Liver (tissue), 8 donors: ENCODE measurements at regions not wholly inside any gene's neighbourhood (a gene's known extent, or its start where the extent isn't known, plus 50 kb on each side); places are given as distances from the start of the nearest gene placed in this dataset.

ENCODE experiments used
- DNase-seq: peaks from one replicate; pipeline ENCODE4 v3.0.0-alpha.2; 2017; ENCODE audit warnings: low spot score
- H3K27ac ChIP-seq, 2 donors: one replicate each; pipeline ENCODE4 v1.7.0; 2013; ENCODE audit warnings: inconsistent platforms in 2 of 2, low read length in 2 of 2, control low read depth in 1 of 2, low read depth in 1 of 2, mild to moderate bottlenecking in 1 of 2
- H3K27me3 ChIP-seq, 4 donors: one replicate each; pipeline versions ENCODE4 v1.6.1 to v1.7.0; 2013; ENCODE audit warnings: low read length in 3 of 4, inconsistent platforms in 1 of 4, mild to moderate bottlenecking in 1 of 4, moderate library complexity in 1 of 4; ENCODE audit not compliant: control insufficient read depth in 4 of 4, insufficient read depth in 4 of 4
- H3K36me3 ChIP-seq, 4 donors: one replicate each; pipeline versions ENCODE4 v1.6.1 to v1.7.0; 2013; ENCODE audit warnings: low read length in 3 of 4, mild to moderate bottlenecking in 3 of 4, low read depth in 1 of 4, moderate library complexity in 1 of 4; ENCODE audit not compliant: control insufficient read depth in 4 of 4, insufficient read depth in 3 of 4
- H3K4me1 ChIP-seq, 4 donors: one replicate each; pipeline versions ENCODE4 v1.6.1 to v1.7.0; 2013; ENCODE audit warnings: low read length in 3 of 4, mild to moderate bottlenecking in 3 of 4, moderate library complexity in 1 of 4; ENCODE audit not compliant: control insufficient read depth in 4 of 4, insufficient read depth in 4 of 4
- H3K4me3 ChIP-seq, 3 donors: one replicate each; pipeline versions ENCODE4 v1.6.1 to v1.7.0; 2013; ENCODE audit warnings: low read length in 3 of 3, control low read depth in 1 of 3, low read depth in 1 of 3, mild to moderate bottlenecking in 1 of 3
- H3K9ac ChIP-seq, 2 donors: one replicate each; pipeline ENCODE4 v1.7.0; 2013; ENCODE audit warnings: low read length in 2 of 2, mild to moderate bottlenecking in 2 of 2, moderate library complexity in 2 of 2, control low read depth in 1 of 2, low read depth in 1 of 2
- H3K9me3 ChIP-seq, 4 donors: one replicate each; pipeline versions ENCODE4 v1.6.1 to v1.7.0; 2013; ENCODE audit warnings: low read length in 3 of 4; ENCODE audit not compliant: control insufficient read depth in 4 of 4
- EGR1 ChIP-seq, 2 donors: IDR thresholded peaks; 2 replicates each; pipeline ENCODE4 v1.6.1; 2016 to 2018; ENCODE audit warnings: antibody characterized with exemption in 2 of 2, low read depth in 2 of 2
- FOXA1 ChIP-seq: IDR thresholded peaks from 2 replicates; pipeline ENCODE4 v1.6.1; 2016; ENCODE audit warnings: antibody characterized with exemption
- FOXA2 ChIP-seq: IDR thresholded peaks from 2 replicates; pipeline ENCODE4 v1.6.1; 2016; ENCODE audit warnings: antibody characterized with exemption
- GABPA ChIP-seq, 2 donors: IDR thresholded peaks in 1 of 2; conservative IDR thresholded peaks in 1 of 2; 2 replicates each; pipeline ENCODE4 v1.6.1; 2016; ENCODE audit warnings: antibody characterized with exemption in 2 of 2, mild to moderate bottlenecking in 1 of 2, moderate library complexity in 1 of 2
- HNF4A ChIP-seq, 2 donors: conservative IDR thresholded peaks; 2 replicates each; pipeline ENCODE4 v1.6.1; 2016; ENCODE audit warnings: antibody characterized with exemption in 2 of 2, mild to moderate bottlenecking in 2 of 2
- HNF4G ChIP-seq: IDR thresholded peaks from 2 replicates; pipeline ENCODE4 v1.6.1; 2016; ENCODE audit warnings: antibody characterized with exemption
- JUND ChIP-seq, 2 donors: IDR thresholded peaks; 2 replicates each; pipeline ENCODE4 v1.6.1; 2016; ENCODE audit warnings: antibody characterized with exemption in 2 of 2
- NR2F2 ChIP-seq: IDR thresholded peaks from 2 replicates; pipeline ENCODE4 v1.6.1; 2016; ENCODE audit warnings: antibody characterized with exemption
- RAD21 ChIP-seq, 2 donors: IDR thresholded peaks; 2 replicates each; pipeline ENCODE4 v1.6.1; 2016; ENCODE audit warnings: antibody characterized with exemption in 2 of 2, mild to moderate bottlenecking in 2 of 2
- RXRA ChIP-seq, 2 donors: IDR thresholded peaks; 2 replicates each; pipeline ENCODE4 v1.6.1; 2017 to 2018; ENCODE audit warnings: antibody characterized with exemption in 2 of 2, mild to moderate bottlenecking in 1 of 2
- SP1 ChIP-seq: IDR thresholded peaks from 2 replicates; pipeline ENCODE4 v1.6.1; 2018; ENCODE audit warnings: antibody characterized with exemption, mild to moderate bottlenecking
- TAF1 ChIP-seq: conservative IDR thresholded peaks from 2 replicates; pipeline ENCODE4 v1.6.1; 2016; ENCODE audit warnings: antibody characterized with exemption, mild to moderate bottlenecking
- YY1 ChIP-seq: IDR thresholded peaks from 2 replicates; pipeline ENCODE4 v1.6.1; 2016; ENCODE audit warnings: antibody characterized with exemption, mild to moderate bottlenecking
- WGBS: extraction: QIAGEN DNeasy Blood & Tissue Kit; methylation state at CpG from one replicate; pipeline ENCODE4 v1.1.7; 2013; 5-methylcytosine and 5-hydroxymethylcytosine counted together
- TF ChIP-seq, protein P1 (sequence below): IDR thresholded peaks from 2 replicates; pipeline ENCODE4 v1.6.1; 2016; ENCODE audit warnings: antibody characterized with exemption, mild to moderate bottlenecking
- TF ChIP-seq, protein P2 (sequence below): fragments of 150-350 bp; IDR thresholded peaks from 2 replicates; pipeline ENCODE4 v1.5.1; 2017; ENCODE audit warnings: improper control_type of control experiment, low read depth, low read length; ENCODE audit not compliant: missing input control
- TF ChIP-seq, protein P3 (sequence below): IDR thresholded peaks from 2 replicates; pipeline ENCODE4 v1.6.1; 2016; ENCODE audit warnings: antibody characterized with exemption
- TF ChIP-seq, protein P4 (sequence below): IDR thresholded peaks from 2 replicates; pipeline ENCODE4 v1.6.1; 2016; ENCODE audit warnings: antibody characterized with exemption
- TF ChIP-seq, protein P5 (sequence below): IDR thresholded peaks from 2 replicates; pipeline ENCODE4 v1.6.1; 2016; ENCODE audit warnings: antibody characterized with exemption
- donor health status: healthy.
- donor health status: healthy.
- donor health status: healthy.
- donor health status: healthy.
- donor health status: healthy.

DNA sequence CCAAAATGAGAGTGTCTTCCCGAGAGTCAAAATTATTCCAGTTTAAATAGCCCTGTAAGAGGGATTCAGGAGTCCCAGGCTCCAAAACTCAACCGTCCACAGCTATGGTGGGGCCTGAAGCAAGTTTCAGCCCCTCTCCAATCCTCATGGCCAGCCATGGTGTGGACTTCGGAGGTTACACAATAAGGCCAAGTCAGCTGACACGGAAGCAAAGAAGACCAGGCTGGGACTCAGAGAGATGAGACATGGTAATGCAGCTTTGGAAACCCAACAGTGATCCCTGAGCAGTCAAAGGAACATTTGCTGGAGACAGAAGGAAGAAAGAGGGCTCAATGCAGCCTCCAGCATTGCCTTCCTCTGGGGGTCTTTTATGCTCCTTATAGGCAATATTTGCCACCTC, 324.6 kb upstream of the TLE3 start:
- DNase-seq = no peak
- TF ChIP-seq TAF1 (no peak), HNF4A (conservative IDR thresholded peaks at IDR 0.05) (peak; percentile 23 to 27)
- WGBS = 66% methylated on average over 4 of the region's 4 CpGs
- no peaks in the 10 kb centered on the region for H3K36me3 ChIP-seq
- no peak overlapping the region for H3K9ac ChIP-seq
- no peaks in the 10 kb centered on the region for H3K27me3 ChIP-seq
- no peak overlapping the region for H3K4me3 ChIP-seq
- H3K27ac ChIP-seq = peak overlapping the region in 1 of 2 donors; percentile 24
- no peaks in the 10 kb centered on the region for H3K9me3 ChIP-seq
- peaks cover 4 to 26% (median 25%) of the 10 kb centered on the region in 4 donors for H3K4me1 ChIP-seq

DNA sequence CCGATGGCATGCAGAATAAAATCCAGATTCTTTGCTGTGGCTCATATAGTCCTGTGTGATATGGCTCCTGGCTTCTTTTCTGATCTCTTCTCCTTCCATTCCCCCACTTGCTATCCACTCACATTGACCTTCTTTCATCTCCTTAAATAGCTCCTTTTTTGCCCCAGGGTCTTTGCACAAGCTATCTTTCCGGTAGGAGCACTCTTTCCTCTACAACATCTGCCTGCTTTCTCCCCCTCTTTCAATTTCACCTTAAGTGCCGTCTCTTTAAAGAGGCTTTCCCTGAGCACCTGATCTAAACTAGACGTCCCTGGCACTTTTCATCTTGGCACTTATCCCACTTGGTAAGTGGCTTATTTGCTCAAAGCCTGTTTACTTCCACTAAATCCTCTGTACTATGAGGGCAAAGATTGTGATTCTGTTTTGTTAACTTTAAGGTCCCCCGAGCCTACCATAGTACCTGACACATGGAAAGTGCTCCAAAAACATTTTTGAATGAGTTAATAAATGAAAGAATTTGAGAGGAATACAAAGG, 323.3 kb upstream of the TLE3 start:
- H3K9me3 ChIP-seq = no peaks in the 10 kb centered on the region
- no peak for DNase-seq
- peak; percentile 47 for TF ChIP-seq YY1
- TF ChIP-seq FOXA2 = peak; percentile 98
- no peak for TF ChIP-seq GABPA (IDR thresholded peaks at IDR 0.05 in 1 of 2, conservative IDR thresholded peaks at IDR 0.05 in 1 of 2)
- peak; percentile 92 for TF ChIP-seq FOXA1
- TF ChIP-seq SP1 = peak; percentile 81
- no peak for TF ChIP-seq NR2F2
- TF ChIP-seq, protein P1, sequence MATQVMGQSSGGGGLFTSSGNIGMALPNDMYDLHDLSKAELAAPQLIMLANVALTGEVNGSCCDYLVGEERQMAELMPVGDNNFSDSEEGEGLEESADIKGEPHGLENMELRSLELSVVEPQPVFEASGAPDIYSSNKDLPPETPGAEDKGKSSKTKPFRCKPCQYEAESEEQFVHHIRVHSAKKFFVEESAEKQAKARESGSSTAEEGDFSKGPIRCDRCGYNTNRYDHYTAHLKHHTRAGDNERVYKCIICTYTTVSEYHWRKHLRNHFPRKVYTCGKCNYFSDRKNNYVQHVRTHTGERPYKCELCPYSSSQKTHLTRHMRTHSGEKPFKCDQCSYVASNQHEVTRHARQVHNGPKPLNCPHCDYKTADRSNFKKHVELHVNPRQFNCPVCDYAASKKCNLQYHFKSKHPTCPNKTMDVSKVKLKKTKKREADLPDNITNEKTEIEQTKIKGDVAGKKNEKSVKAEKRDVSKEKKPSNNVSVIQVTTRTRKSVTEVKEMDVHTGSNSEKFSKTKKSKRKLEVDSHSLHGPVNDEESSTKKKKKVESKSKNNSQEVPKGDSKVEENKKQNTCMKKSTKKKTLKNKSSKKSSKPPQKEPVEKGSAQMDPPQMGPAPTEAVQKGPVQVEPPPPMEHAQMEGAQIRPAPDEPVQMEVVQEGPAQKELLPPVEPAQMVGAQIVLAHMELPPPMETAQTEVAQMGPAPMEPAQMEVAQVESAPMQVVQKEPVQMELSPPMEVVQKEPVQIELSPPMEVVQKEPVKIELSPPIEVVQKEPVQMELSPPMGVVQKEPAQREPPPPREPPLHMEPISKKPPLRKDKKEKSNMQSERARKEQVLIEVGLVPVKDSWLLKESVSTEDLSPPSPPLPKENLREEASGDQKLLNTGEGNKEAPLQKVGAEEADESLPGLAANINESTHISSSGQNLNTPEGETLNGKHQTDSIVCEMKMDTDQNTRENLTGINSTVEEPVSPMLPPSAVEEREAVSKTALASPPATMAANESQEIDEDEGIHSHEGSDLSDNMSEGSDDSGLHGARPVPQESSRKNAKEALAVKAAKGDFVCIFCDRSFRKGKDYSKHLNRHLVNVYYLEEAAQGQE = peak; percentile 65
- TF ChIP-seq, protein P2, sequence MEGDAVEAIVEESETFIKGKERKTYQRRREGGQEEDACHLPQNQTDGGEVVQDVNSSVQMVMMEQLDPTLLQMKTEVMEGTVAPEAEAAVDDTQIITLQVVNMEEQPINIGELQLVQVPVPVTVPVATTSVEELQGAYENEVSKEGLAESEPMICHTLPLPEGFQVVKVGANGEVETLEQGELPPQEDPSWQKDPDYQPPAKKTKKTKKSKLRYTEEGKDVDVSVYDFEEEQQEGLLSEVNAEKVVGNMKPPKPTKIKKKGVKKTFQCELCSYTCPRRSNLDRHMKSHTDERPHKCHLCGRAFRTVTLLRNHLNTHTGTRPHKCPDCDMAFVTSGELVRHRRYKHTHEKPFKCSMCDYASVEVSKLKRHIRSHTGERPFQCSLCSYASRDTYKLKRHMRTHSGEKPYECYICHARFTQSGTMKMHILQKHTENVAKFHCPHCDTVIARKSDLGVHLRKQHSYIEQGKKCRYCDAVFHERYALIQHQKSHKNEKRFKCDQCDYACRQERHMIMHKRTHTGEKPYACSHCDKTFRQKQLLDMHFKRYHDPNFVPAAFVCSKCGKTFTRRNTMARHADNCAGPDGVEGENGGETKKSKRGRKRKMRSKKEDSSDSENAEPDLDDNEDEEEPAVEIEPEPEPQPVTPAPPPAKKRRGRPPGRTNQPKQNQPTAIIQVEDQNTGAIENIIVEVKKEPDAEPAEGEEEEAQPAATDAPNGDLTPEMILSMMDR = no peak
- peak; percentile 59 to 92 for TF ChIP-seq RXRA (IDR thresholded peaks at IDR 0.05)
- no peak for TF ChIP-seq TAF1
- TF ChIP-seq, protein P3, sequence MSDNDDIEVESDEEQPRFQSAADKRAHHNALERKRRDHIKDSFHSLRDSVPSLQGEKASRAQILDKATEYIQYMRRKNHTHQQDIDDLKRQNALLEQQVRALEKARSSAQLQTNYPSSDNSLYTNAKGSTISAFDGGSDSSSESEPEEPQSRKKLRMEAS = peak; percentile 83
- peak; percentile 45 for TF ChIP-seq HNF4G
- TF ChIP-seq EGR1 (IDR thresholded peaks at IDR 0.05; ENCODE audit: low read depth in 2 of 2) = peak in 1 of 2 donors; percentile 39
- TF ChIP-seq, protein P4, sequence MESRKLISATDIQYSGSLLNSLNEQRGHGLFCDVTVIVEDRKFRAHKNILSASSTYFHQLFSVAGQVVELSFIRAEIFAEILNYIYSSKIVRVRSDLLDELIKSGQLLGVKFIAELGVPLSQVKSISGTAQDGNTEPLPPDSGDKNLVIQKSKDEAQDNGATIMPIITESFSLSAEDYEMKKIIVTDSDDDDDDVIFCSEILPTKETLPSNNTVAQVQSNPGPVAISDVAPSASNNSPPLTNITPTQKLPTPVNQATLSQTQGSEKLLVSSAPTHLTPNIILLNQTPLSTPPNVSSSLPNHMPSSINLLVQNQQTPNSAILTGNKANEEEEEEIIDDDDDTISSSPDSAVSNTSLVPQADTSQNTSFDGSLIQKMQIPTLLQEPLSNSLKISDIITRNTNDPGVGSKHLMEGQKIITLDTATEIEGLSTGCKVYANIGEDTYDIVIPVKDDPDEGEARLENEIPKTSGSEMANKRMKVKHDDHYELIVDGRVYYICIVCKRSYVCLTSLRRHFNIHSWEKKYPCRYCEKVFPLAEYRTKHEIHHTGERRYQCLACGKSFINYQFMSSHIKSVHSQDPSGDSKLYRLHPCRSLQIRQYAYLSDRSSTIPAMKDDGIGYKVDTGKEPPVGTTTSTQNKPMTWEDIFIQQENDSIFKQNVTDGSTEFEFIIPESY = peak; percentile 78
- TF ChIP-seq JUND (IDR thresholded peaks at IDR 0.05) = peak in 1 of 2 donors; percentile 83
- TF ChIP-seq, protein P5, sequence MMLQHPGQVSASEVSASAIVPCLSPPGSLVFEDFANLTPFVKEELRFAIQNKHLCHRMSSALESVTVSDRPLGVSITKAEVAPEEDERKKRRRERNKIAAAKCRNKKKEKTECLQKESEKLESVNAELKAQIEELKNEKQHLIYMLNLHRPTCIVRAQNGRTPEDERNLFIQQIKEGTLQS = no peak
- peak; percentile 90 to 97 for TF ChIP-seq HNF4A (conservative IDR thresholded peaks at IDR 0.05)
- peak; percentile 55 to 59 for TF ChIP-seq RAD21 (IDR thresholded peaks at IDR 0.05)
- H3K4me3 ChIP-seq = no peak overlapping the region
- no peaks in the 10 kb centered on the region for H3K36me3 ChIP-seq
- H3K27me3 ChIP-seq = no peaks in the 10 kb centered on the region
- peaks cover 4 to 26% (median 22%) of the 10 kb centered on the region in 4 donors for H3K4me1 ChIP-seq
- no peak overlapping the region for H3K9ac ChIP-seq
- H3K27ac ChIP-seq = peak overlapping the region; percentile 62 to 66
- WGBS = 38% methylated on average over 5 of the region's 5 CpGs
